ENCODE measurements at regions not wholly inside any gene's neighbourhood (a gene's known extent, or its start where the extent isn't known, plus 50 kb on each side); places are given as distances from the start of the nearest gene placed in this dataset.

GRCh38 chr5:171649075-171649401 lies 136.6 kb upstream of the SMIM23 start:
- TF ChIP-seq EP300 (IDR thresholded peaks at IDR 0.05; ENCODE audit: borderline replicate concordance) (no peak), CEBPB (IDR thresholded peaks at IDR 0.05) (no peak), MAX (IDR thresholded peaks at IDR 0.05) (no peak), TEAD4 (IDR thresholded peaks at IDR 0.05) (no peak), USF1 (IDR thresholded peaks at IDR 0.05) (no peak), YY1 (IDR thresholded peaks at IDR 0.05; ENCODE audit: low read depth) (no peak), TAF1 (IDR thresholded peaks at IDR 0.05; ENCODE audit: low read depth) (no peak), REST (IDR thresholded peaks at IDR 0.05; ENCODE audit: low read depth) (no peak), EGR1 (IDR thresholded peaks at IDR 0.05) (no peak), FOXM1 (IDR thresholded peaks at IDR 0.05; ENCODE audit: borderline replicate concordance, low read depth) (no peak), TCF12 (IDR thresholded peaks at IDR 0.05; ENCODE audit: low read depth) (no peak), CREB1 (IDR thresholded peaks at IDR 0.05; ENCODE audit: low read depth) (no peak), RAD21 (IDR thresholded peaks at IDR 0.05; ENCODE audit: low read depth) (no peak)
